ENCODE measurements at regions not wholly inside any gene's neighbourhood (a gene's known extent, or its start where the extent isn't known, plus 50 kb on each side); places are given as distances from the start of the nearest gene placed in this dataset.

DNA sequence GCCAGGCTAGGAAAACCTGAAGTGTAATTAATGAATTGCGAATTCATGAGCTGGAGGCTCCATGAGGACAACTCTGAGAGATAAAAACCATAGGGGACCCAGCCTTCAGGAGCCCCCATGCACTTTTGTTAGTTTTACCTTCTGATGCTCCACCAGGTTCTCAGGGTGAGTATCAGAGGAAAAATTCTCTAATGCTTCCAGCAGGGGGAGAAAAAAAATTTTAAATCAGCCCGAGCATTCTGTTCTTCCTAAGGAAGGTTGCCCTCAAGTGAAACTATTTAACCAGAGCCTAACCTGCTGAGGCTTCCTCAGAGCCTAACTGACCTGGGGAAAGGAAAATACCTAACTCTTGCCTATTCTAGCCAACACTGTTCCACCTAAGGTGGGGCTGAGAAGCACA is 552.6 kb downstream of the PPARGC1A start:
- Histone ChIP-seq H3K79me2 (ENCODE audit: insufficient read depth, low read length) (no peaks in the 10 kb centered on the region), H4K20me1 (ENCODE audit: low read depth, low read length) (no peaks in the 10 kb centered on the region), H3K27ac (ENCODE audit: low read depth, low read length) (no peak overlapping the region), H3K9ac (ENCODE audit: low read length) (no peak overlapping the region), H3K9me3 (ENCODE audit: insufficient read depth, low read length) (no peaks in the 10 kb centered on the region), H3F3A (ENCODE audit: insufficient read depth) (0 out of 2 replicates have a peak, but pooled peaks cover 3% of the 10 kb centered on the region), H3K4me3 (ENCODE audit: insufficient read depth, low read length, poor library complexity, severe bottlenecking) (no peak overlapping the region), H2AFZ (ENCODE audit: low read depth, low read length, severe bottlenecking) (no peak overlapping the region), H3K4me2 (ENCODE audit: low read depth, low read length, poor library complexity, severe bottlenecking) (no peak overlapping the region), H3K9me2 (replicated peaks; ENCODE audit: insufficient read depth, low read length) (no peaks in the 10 kb centered on the region), H3K36me3 (ENCODE audit: low read length) (no peaks in the 10 kb centered on the region), H3K27me3 (ENCODE audit: low read length) (no peaks in the 10 kb centered on the region)
- no peak for TF ChIP-seq EZH2phosphoT487 (conservative IDR thresholded peaks at IDR 0.05; ENCODE audit: low read length)
- TF ChIP-seq, protein P1, sequence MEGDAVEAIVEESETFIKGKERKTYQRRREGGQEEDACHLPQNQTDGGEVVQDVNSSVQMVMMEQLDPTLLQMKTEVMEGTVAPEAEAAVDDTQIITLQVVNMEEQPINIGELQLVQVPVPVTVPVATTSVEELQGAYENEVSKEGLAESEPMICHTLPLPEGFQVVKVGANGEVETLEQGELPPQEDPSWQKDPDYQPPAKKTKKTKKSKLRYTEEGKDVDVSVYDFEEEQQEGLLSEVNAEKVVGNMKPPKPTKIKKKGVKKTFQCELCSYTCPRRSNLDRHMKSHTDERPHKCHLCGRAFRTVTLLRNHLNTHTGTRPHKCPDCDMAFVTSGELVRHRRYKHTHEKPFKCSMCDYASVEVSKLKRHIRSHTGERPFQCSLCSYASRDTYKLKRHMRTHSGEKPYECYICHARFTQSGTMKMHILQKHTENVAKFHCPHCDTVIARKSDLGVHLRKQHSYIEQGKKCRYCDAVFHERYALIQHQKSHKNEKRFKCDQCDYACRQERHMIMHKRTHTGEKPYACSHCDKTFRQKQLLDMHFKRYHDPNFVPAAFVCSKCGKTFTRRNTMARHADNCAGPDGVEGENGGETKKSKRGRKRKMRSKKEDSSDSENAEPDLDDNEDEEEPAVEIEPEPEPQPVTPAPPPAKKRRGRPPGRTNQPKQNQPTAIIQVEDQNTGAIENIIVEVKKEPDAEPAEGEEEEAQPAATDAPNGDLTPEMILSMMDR (IDR thresholded peaks at IDR 0.05; ENCODE audit: insufficient read depth, low read length, poor library complexity, severe bottlenecking), result no peak

- Histone ChIP-seq H3K27me3 (ENCODE audit: low read length) (no peaks in the 10 kb centered on the region), H3K4me3 (ENCODE audit: insufficient read depth, low read length, poor library complexity, severe bottlenecking) (no peak overlapping the region), H3K9me2 (replicated peaks; ENCODE audit: insufficient read depth, low read length) (no peaks in the 10 kb centered on the region), H3F3A (ENCODE audit: insufficient read depth) (0 out of 2 replicates have a peak, but pooled peaks cover 3% of the 10 kb centered on the region), H2AFZ (ENCODE audit: low read depth, low read length, severe bottlenecking) (peak overlapping the region; percentile 49), H3K9me3 (ENCODE audit: insufficient read depth, low read length) (no peaks in the 10 kb centered on the region), H3K9ac (ENCODE audit: low read length) (peak overlapping the region; percentile 7; the same call in 1 of the 2 replicates), H4K20me1 (ENCODE audit: low read depth, low read length) (no peaks in the 10 kb centered on the region), H3K4me2 (ENCODE audit: low read depth, low read length, poor library complexity, severe bottlenecking) (peak overlapping the region; percentile 37), H3K36me3 (ENCODE audit: low read length) (no peaks in the 10 kb centered on the region), H3K27ac (ENCODE audit: low read depth, low read length) (peak overlapping the region; percentile 70), H3K79me2 (ENCODE audit: insufficient read depth, low read length) (no peaks in the 10 kb centered on the region)
- TF ChIP-seq EZH2phosphoT487 (conservative IDR thresholded peaks at IDR 0.05; ENCODE audit: low read length), result no peak
- TF ChIP-seq, protein P1 (IDR thresholded peaks at IDR 0.05; ENCODE audit: insufficient read depth, low read length, poor library complexity, severe bottlenecking), result no peak
These were observed 555.6 kb downstream of the PPARGC1A start for GRCh38 chr4:23333946-23334878.

DNA sequence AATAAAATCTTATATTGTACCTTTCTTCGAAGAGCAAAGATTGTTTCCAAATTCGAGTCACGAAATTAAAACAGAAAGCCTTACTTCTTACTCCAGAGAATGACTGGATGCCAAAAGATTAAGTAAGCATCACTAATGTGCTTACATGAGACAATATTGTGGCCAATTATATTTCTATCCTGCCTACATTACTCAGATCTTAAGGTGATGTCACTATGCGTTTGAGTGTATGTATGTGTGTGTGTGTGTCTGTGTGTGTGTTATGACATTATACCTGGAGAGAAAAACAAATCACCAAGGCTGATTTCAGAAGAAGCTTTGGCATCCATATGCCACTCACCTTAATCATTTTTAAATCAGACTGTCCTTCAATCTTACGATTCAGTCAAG is 556.3 kb downstream of the PPARGC1A start:
- TF ChIP-seq EZH2phosphoT487 (conservative IDR thresholded peaks at IDR 0.05; ENCODE audit: low read length), result no peak
- TF ChIP-seq, protein P1 (IDR thresholded peaks at IDR 0.05; ENCODE audit: insufficient read depth, low read length, poor library complexity, severe bottlenecking), result no peak
- no peaks in the 10 kb centered on the region for H3K27me3 ChIP-seq (ENCODE audit: low read length)
- H2AFZ ChIP-seq (ENCODE audit: low read depth, low read length, severe bottlenecking), result no peak overlapping the region
- H3K4me2 ChIP-seq (ENCODE audit: low read depth, low read length, poor library complexity, severe bottlenecking), result no peak overlapping the region
- H3K9me3 ChIP-seq (ENCODE audit: insufficient read depth, low read length), result no peaks in the 10 kb centered on the region
- no peaks in the 10 kb centered on the region for H3K36me3 ChIP-seq (ENCODE audit: low read length)
- H3K4me3 ChIP-seq (ENCODE audit: insufficient read depth, low read length, poor library complexity, severe bottlenecking), result no peak overlapping the region
- no peaks in the 10 kb centered on the region for H3K79me2 ChIP-seq (ENCODE audit: insufficient read depth, low read length)
- H3K27ac ChIP-seq (ENCODE audit: low read depth, low read length), result no peak overlapping the region
- H3K9me2 ChIP-seq (replicated peaks; ENCODE audit: insufficient read depth, low read length), result no peaks in the 10 kb centered on the region
- H3F3A ChIP-seq (ENCODE audit: insufficient read depth), result 0 out of 2 replicates have a peak, but pooled peaks cover 3% of the 10 kb centered on the region
- H4K20me1 ChIP-seq (ENCODE audit: low read depth, low read length), result no peaks in the 10 kb centered on the region
- no peak overlapping the region for H3K9ac ChIP-seq (ENCODE audit: low read length)

Measured in SU-DHL-6 (cell line).